ENCODE measurements at regions not wholly inside any gene's neighbourhood (a gene's known extent, or its start where the extent isn't known, plus 50 kb on each side); places are given as distances from the start of the nearest gene placed in this dataset.

DNA sequence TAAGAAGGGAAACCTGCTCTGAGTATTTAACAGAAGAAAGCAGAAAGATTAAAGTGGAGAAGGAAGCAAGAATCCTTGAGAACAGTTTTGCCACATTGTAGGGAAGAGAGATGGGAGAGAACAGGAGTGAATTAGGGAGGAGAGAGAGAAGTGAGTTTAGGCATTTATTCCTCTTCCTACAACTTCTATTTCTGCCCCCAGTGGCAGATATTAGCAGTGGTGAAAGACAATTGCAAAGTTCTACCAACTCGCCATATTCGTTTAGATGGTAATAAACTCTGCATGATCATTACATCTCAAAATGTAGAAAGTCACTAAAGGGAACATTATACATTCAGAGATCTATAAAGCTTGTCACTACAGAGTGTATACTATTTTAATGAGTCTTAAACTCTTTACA lies 440.1 kb upstream of the TRPC7 start:
- TF ChIP-seq, protein P1, sequence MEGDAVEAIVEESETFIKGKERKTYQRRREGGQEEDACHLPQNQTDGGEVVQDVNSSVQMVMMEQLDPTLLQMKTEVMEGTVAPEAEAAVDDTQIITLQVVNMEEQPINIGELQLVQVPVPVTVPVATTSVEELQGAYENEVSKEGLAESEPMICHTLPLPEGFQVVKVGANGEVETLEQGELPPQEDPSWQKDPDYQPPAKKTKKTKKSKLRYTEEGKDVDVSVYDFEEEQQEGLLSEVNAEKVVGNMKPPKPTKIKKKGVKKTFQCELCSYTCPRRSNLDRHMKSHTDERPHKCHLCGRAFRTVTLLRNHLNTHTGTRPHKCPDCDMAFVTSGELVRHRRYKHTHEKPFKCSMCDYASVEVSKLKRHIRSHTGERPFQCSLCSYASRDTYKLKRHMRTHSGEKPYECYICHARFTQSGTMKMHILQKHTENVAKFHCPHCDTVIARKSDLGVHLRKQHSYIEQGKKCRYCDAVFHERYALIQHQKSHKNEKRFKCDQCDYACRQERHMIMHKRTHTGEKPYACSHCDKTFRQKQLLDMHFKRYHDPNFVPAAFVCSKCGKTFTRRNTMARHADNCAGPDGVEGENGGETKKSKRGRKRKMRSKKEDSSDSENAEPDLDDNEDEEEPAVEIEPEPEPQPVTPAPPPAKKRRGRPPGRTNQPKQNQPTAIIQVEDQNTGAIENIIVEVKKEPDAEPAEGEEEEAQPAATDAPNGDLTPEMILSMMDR (IDR thresholded peaks at IDR 0.05), result no peak
- TF ChIP-seq EZH2 (IDR thresholded peaks at IDR 0.05; ENCODE audit: borderline replicate concordance, insufficient read depth, low read depth, low read length, poor library complexity, severe bottlenecking), result no peak
